ENCODE measurements at regions not wholly inside any gene's neighbourhood (a gene's known extent, or its start where the extent isn't known, plus 50 kb on each side); places are given as distances from the start of the nearest gene placed in this dataset.

DNA sequence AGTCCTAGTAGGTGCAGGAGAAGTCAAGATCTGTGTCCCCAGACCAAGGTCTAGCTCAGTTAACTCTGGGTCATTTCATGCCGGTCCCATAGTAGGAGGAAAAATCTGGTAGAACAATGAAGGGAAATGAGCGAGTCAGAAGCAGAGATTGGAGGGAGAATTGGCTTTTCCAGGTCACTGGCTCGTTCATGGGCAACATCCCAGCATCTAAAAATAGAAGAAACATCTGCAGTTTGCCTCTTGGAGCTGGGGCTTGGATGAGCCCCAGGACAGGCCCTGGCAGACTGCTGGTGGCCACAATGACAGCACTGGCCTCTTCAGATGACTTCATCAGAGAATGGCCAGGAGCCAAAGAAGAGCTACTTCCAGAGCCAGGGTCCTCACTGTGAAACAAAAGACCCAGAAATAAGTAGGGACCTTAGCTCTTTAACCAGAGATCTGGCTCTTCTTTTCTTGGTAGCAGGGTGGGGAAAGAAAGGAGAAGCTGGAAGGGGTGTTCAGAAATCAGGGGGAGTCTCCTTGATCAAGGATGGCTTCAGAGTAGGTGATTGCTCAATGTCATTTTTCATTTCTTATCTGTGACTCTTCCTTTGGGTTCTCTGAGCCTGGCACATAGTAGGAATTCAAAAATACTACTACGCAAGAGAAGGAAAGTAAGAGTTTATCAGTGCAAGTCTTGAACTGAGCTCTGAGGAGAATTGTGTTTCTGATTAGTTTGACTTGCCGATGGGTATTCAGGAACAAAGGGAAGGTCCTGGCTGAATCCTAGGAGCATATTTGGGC lies 102.6 kb downstream of the TMPRSS5 start:
- Histone ChIP-seq H3K4me1 (ENCODE audit: control insufficient read depth, extremely low read depth, insufficient read depth, low read length) (no peaks in the 10 kb centered on the region), H3K79me2 (ENCODE audit: control insufficient read depth, insufficient read depth, low read length) (no peaks in the 10 kb centered on the region), H3K9me1 (replicated peaks; ENCODE audit: control insufficient read depth, extremely low read depth, insufficient read depth, low read length) (no peaks in the 10 kb centered on the region), H3K4me2 (ENCODE audit: insufficient read depth, low read length) (no peak overlapping the region), H4K20me1 (replicated peaks; ENCODE audit: control insufficient read depth, extremely low read depth, insufficient read depth, low read length) (no peaks in the 10 kb centered on the region), H3K27ac (ENCODE audit: insufficient read depth, low read depth, low read length) (no peak overlapping the region), H3K4me3 (replicated peaks in 1 of 3; ENCODE audit: insufficient read depth in 1 of 3, low read depth in 1 of 3, low read length in 3 of 3) (no peak overlapping the region), H3K27me3 (ENCODE audit: control insufficient read depth in 2 of 2, insufficient read depth in 2 of 2, low read length in 2 of 2) (no peaks in the 10 kb centered on the region), H3K9ac (replicated peaks; ENCODE audit: extremely low read depth, insufficient read depth, low read length) (no peak overlapping the region), H3K36me3 (ENCODE audit: control insufficient read depth in 2 of 2, extremely low read depth in 1 of 2, insufficient read depth in 2 of 2, low read length in 2 of 2) (no peaks in the 10 kb centered on the region), H2AFZ (ENCODE audit: low read depth, low read length) (no peak overlapping the region), H3K9me3 (replicated peaks; ENCODE audit: control insufficient read depth, insufficient read depth, low read length) (no peaks in the 10 kb centered on the region)
- DNase-seq (ENCODE audit: low read depth, low spot score) (peak; percentile 18), FAIRE-seq (no peak)
- ChIA-PET CTCF (interaction anchor here (0.6 kb wide), 1 partner anchor 28 kb away, joined by 4 read pairs; no protein-coding TSS in a partner anchor), POLR2A (no interaction called here)
- dilution Hi-C loops (cut with MboI; ENCODE audit: extremely low pct_ligation_motif_present, low sequenced_read_pairs), result no loop called here
- BruUV-seq (replicated peaks), result no TSS peak
- intact Hi-C loops (cut with micrococcal nuclease), result no loop called here
- TF ChIP-seq MYC (IDR thresholded peaks at IDR 0.05; ENCODE audit: low read depth, low read length), result no peak
- TF ChIP-seq POLR2AphosphoS5 (IDR thresholded peaks at IDR 0.05; ENCODE audit: insufficient read depth, low read depth, low read length), result no peak
- TF ChIP-seq EZH2 (IDR thresholded peaks at IDR 0.05; ENCODE audit: borderline replicate concordance, low read depth, low read length, severe bottlenecking), result no peak
- no peak for TF ChIP-seq POLR2A (IDR thresholded peaks at IDR 0.05; ENCODE audit: low read depth, low read length)
- TF ChIP-seq MAX (IDR thresholded peaks at IDR 0.05; ENCODE audit: insufficient read depth, insufficient read length), result no peak
- no peak for TF ChIP-seq FOS (IDR thresholded peaks at IDR 0.05; ENCODE audit: borderline replicate concordance, insufficient read depth, low read length)
- no peak for TF ChIP-seq JUN (IDR thresholded peaks at IDR 0.05; ENCODE audit: borderline replicate concordance, insufficient read depth, insufficient read length, low read depth)
- TF ChIP-seq CTCF (IDR thresholded peaks at IDR 0.05; ENCODE audit: extremely low read depth in 1 of 2, insufficient read depth in 1 of 2, low read depth in 1 of 2, low read length in 2 of 2), result no peak
- TF ChIP-seq GATA2 (IDR thresholded peaks at IDR 0.05; ENCODE audit: insufficient read depth, insufficient read length, low read depth, low read length), result no peak

Measured in endothelial cell of umbilical vein (primary cell).